A673 (cell line): ENCODE measurements at regions not wholly inside any gene's neighbourhood (a gene's known extent, or its start where the extent isn't known, plus 50 kb on each side); places are given as distances from the start of the nearest gene placed in this dataset.

Experiments
- EZH2 ChIP-seq: fragments of 200-600 bp; sonication (generic); IDR thresholded peaks from 2 replicates; pipeline ENCODE4 v1.6.1; 2017; ENCODE audit warnings: borderline replicate concordance, low read depth, mild to moderate bottlenecking, mixed read lengths, antibody characterized with exemption, low read length; ENCODE audit not compliant: poor library complexity, severe bottlenecking
- TF ChIP-seq, protein P1 (sequence below): fragments of 300-800, 200-600 bp; sonication (generic); conservative IDR thresholded peaks from 2 replicates; pipeline ENCODE4 v1.5.1; 2017; ENCODE audit warnings: low read depth, mild to moderate bottlenecking, antibody characterized with exemption, low read length, moderate library complexity, mixed read lengths

DNA sequence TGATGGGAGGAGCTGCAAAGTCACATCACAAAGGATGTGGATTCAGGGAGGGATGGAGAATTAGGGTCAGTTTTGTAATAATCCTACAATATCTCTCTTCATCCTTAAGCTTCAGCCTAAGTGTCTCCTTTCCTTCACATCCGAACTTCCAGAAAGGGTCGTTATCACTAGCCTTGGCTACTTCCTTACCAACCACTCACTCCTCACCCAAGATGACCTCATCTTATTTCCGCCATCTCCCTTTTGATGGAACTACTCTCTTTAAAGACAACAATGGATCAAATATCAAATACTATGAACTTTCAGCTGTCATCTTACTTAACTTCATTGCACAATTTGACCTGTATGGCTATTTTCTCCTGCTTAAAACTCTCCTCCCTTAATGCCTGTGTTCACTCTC, 69.6 kb upstream of the BARHL2 start:
- TF ChIP-seq, protein P1, sequence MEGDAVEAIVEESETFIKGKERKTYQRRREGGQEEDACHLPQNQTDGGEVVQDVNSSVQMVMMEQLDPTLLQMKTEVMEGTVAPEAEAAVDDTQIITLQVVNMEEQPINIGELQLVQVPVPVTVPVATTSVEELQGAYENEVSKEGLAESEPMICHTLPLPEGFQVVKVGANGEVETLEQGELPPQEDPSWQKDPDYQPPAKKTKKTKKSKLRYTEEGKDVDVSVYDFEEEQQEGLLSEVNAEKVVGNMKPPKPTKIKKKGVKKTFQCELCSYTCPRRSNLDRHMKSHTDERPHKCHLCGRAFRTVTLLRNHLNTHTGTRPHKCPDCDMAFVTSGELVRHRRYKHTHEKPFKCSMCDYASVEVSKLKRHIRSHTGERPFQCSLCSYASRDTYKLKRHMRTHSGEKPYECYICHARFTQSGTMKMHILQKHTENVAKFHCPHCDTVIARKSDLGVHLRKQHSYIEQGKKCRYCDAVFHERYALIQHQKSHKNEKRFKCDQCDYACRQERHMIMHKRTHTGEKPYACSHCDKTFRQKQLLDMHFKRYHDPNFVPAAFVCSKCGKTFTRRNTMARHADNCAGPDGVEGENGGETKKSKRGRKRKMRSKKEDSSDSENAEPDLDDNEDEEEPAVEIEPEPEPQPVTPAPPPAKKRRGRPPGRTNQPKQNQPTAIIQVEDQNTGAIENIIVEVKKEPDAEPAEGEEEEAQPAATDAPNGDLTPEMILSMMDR = no peak
- no peak for TF ChIP-seq EZH2
